BJ (cell line): ENCODE measurements at regions not wholly inside any gene's neighbourhood (a gene's known extent, or its start where the extent isn't known, plus 50 kb on each side); places are given as distances from the start of the nearest gene placed in this dataset.

Experiments
- CTCF ChIA-PET: fragments of 350-600 bp; formaldehyde crosslinking; extraction: SDS; loops from one replicate; lab custom pipeline; 2021; ENCODE audit warnings: antibody characterized with exemption, inconsistent platforms; lab: Yijun Ruan, JAX
- POLR2A ChIA-PET: fragments of 300-600 bp; sonication (Branson Sonifier 250); formaldehyde crosslinking; extraction: SDS; loops from one replicate; lab custom pipeline; 2021; ENCODE audit warnings: antibody characterized with exemption; lab: Charles Lee
- DNase-seq: peaks from one replicate; pipeline ENCODE4 v3.0.0-alpha.2; 2011; ENCODE audit warnings: low read depth
- H3K27me3 ChIP-seq: 2 replicates; pipeline ENCODE4 v1.6.0; 2011; ENCODE audit warnings: low read length; ENCODE audit not compliant: control insufficient read depth, insufficient read depth
- H3K36me3 ChIP-seq: 2 replicates; pipeline ENCODE4 v1.5.1; 2011; ENCODE audit warnings: low read length; ENCODE audit not compliant: control insufficient read depth, insufficient read depth
- H3K4me3 ChIP-seq: 2 replicates; pipeline ENCODE4 v1.5.1; 2011; ENCODE audit warnings: low read depth, mild to moderate bottlenecking, control low read depth, low read length
- TF ChIP-seq, protein P1 (sequence below): IDR thresholded peaks from 2 replicates; pipeline ENCODE4 v1.5.1; 2011; ENCODE audit warnings: low read depth, mild to moderate bottlenecking, control low read depth, inconsistent platforms, low read length, moderate library complexity; ENCODE audit not compliant: insufficient read depth

DNA sequence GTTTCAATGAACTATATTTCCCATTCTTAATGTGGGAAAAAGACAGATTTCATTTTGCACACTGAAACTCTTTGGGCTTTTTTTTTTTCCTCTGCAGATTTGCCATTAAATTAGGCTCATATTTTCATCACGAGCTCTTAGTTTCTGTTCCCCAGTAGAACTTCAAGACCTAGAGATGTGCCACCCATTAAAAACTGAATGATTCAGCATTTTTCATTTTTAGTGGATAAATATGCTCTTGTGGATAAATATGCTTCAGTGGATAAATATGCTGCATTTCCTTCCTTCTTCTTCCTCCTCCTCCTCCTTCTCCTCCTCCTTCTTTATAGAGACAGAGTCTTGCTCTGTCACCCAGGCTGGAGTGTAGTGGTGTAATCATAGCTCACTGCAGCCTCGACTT lies 322.4 kb upstream of the PRKX start:
- no peak for DNase-seq
- Histone ChIP-seq H3K4me3 (no peak overlapping the region), H3K36me3 (no peaks in the 10 kb centered on the region), H3K27me3 (no peaks in the 10 kb centered on the region)
- POLR2A ChIA-PET = no interaction called here
- CTCF ChIA-PET = no interaction called here
- TF ChIP-seq, protein P1, sequence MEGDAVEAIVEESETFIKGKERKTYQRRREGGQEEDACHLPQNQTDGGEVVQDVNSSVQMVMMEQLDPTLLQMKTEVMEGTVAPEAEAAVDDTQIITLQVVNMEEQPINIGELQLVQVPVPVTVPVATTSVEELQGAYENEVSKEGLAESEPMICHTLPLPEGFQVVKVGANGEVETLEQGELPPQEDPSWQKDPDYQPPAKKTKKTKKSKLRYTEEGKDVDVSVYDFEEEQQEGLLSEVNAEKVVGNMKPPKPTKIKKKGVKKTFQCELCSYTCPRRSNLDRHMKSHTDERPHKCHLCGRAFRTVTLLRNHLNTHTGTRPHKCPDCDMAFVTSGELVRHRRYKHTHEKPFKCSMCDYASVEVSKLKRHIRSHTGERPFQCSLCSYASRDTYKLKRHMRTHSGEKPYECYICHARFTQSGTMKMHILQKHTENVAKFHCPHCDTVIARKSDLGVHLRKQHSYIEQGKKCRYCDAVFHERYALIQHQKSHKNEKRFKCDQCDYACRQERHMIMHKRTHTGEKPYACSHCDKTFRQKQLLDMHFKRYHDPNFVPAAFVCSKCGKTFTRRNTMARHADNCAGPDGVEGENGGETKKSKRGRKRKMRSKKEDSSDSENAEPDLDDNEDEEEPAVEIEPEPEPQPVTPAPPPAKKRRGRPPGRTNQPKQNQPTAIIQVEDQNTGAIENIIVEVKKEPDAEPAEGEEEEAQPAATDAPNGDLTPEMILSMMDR = no peak

DNA sequence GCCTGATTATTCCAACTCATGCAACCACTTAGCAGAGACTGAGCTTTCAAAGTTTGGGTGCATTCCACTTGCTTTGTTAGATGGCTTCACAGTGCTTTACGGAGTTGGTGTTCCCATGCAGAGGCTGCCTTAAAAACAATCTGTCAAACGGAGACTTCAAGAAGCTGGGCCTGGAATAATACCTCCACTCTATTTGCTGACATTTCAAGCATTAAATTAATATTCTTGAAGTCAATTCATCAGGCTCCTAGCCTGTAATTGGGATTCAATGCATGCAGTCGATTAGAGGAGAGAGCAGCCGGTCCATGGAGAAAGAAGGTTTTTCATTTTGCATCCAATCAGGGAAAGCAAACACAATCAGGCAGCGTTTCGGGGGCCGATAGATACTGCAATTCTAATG lies 314.7 kb upstream of the PRKX start:
- TF ChIP-seq, protein P1 = no peak
- DNase-seq = no peak
- no peak overlapping the region for H3K4me3 ChIP-seq
- POLR2A ChIA-PET = no interaction called here
- CTCF ChIA-PET = no interaction called here
- H3K36me3 ChIP-seq = no peaks in the 10 kb centered on the region
- H3K27me3 ChIP-seq = no peaks in the 10 kb centered on the region

DNA sequence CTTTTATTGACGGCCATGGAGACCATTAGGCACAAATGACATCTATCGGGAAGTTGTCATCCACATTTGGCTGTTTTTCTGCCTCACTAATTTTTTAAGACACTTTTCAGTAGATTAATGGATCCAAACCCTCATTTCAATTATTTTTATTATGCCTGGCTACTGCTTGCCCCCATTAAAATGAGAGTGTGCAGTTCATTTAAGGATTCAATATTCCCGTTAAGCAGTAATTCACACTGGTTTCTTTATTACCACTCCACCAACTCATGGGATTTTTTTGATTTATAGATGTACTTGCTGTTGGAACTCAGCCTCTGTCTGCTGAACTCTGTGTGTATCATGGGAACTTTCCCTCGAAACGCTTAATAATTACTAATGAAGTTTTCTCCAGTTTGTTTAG lies 291.8 kb upstream of the PRKX start:
- no peak overlapping the region for H3K4me3 ChIP-seq
- TF ChIP-seq, protein P1 = no peak
- CTCF ChIA-PET = no interaction called here

DNA sequence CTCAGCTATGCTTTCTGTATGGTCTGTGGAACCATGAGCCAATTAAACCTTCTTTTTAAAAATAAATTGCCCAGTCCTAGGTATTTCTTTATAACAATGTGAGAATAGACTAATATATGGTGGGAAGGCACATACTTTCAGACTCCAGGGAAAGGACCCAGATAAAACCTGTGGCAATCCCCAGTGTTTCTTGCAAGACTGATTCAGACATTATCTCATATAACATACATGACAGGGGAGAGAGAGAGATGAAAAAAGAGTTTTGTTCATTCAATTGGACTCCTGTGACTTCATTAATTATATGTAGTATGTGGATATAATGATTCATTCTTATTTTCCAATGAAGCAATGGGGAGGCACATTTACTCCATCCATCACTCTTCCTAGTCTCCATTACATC lies 291.4 kb upstream of the PRKX start:
- TF ChIP-seq, protein P1 = no peak
- Histone ChIP-seq H3K36me3 (no peaks in the 10 kb centered on the region), H3K27me3 (no peaks in the 10 kb centered on the region), H3K4me3 (no peak overlapping the region)
- CTCF ChIA-PET = no interaction called here
- POLR2A ChIA-PET = no interaction called here
- no peak for DNase-seq

More for the DNA sequence above, 291.8 kb upstream of the PRKX start:
- POLR2A ChIA-PET = no interaction called here
- Histone ChIP-seq H3K27me3 (no peaks in the 10 kb centered on the region), H3K36me3 (no peaks in the 10 kb centered on the region)
- DNase-seq = no peak

DNA sequence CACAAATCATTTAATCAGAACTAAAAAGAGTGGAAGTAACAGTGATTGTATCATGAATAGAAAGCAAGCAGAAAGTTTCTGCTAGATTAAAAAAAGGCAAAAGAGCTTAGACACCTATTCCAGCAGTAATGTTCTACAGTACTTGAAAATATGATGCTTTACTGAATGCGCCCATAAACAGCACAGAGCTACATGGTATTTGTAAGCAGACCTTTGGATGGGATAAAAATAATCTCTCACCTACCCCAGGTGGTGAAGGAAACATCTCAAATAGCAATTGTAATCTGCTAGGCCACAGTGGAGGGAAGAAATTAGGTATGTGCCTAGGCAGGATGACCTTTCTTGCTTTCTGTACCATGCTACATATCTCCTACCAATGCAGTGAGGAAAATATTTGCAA lies 280.9 kb upstream of the PRKX start:
- TF ChIP-seq, protein P1 = no peak
- Histone ChIP-seq H3K4me3 (no peak overlapping the region), H3K27me3 (no peaks in the 10 kb centered on the region), H3K36me3 (no peaks in the 10 kb centered on the region)
- ChIA-PET POLR2A (no interaction called here), CTCF (no interaction called here)
- no peak for DNase-seq
